IMR-90 (cell line): ENCODE measurements at regions not wholly inside any gene's neighbourhood (a gene's known extent, or its start where the extent isn't known, plus 50 kb on each side); places are given as distances from the start of the nearest gene placed in this dataset.

Experiments used
- BHLHE40 ChIP-seq: fragments of 150-350 bp; IDR thresholded peaks from 2 replicates; pipeline ENCODE4 v1.6.1; 2016; ENCODE audit warnings: mild to moderate bottlenecking, low read depth, low read length
- CTCF ChIP-seq: conservative IDR thresholded peaks from 2 replicates; pipeline ENCODE4 v1.5.1; 2012; ENCODE audit warnings: mild to moderate bottlenecking, low read depth, low read length, improper control_type of control experiment
- MAFK ChIP-seq: IDR thresholded peaks from 2 replicates; pipeline ENCODE4 v1.6.1; 2012; ENCODE audit warnings: low read depth, low read length, improper control_type of control experiment
- POLR2A ChIP-seq: IDR thresholded peaks from 2 replicates; pipeline ENCODE4 v1.6.1; 2012; ENCODE audit warnings: mild to moderate bottlenecking, low read depth, low read length
- RAD21 ChIP-seq: IDR thresholded peaks from 2 replicates; pipeline ENCODE4 v1.6.1; 2012; ENCODE audit warnings: low read length, improper control_type of control experiment
- SMC3 ChIP-seq: fragments of 150-350 bp; IDR thresholded peaks from 2 replicates; pipeline ENCODE4 v1.6.1; 2016; ENCODE audit warnings: low read depth, mild to moderate bottlenecking, antibody characterized with exemption, low read length, moderate library complexity

DNA sequence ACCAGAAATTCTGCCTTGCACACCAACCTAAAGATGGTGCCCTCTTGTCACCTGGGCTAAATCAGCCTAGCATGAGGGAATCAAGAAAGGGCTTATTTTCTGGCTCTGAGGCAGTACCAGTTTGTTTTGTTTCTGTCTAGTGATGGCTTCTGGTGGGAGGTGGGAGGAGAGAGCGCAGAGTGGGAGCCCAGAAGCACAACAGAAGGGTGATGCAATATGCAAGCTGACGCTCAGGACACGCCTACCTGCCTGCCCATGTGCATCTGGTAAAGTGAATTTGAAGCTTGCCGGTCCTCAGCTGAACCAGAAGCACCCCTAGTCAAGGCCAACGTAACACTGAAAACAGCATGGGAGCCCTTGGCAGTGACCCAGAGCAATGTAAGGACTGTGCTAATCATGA lies 138.4 kb upstream of the TIAM1 start:
- no peak for TF ChIP-seq RAD21
- TF ChIP-seq POLR2A = no peak
- no peak for TF ChIP-seq CTCF
- TF ChIP-seq BHLHE40 = no peak
- no peak for TF ChIP-seq SMC3
- no peak for TF ChIP-seq MAFK
